ENCODE measurements at regions not wholly inside any gene's neighbourhood (a gene's known extent, or its start where the extent isn't known, plus 50 kb on each side); places are given as distances from the start of the nearest gene placed in this dataset.

DNA sequence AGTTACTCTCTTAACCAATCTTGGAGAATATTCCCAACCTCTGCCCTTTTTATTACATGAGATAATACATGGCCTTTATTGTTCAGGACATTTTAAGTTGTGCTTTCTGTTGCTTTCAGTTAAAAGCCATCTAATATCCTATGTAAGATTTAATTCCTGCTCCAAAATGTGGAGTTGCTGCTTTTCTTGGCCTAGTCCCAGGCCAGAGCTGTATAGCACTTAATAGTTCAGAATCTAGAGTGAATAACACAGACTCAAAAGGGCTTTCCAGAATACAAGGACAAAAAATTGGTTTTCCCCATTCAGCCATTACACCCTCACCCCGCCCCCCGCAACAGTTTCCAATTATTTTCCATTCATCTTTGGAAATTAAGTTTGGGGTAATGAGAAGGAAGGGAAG lies 144.3 kb upstream of the SMAD1 start:
- TF ChIP-seq POU2F2 (IDR thresholded peaks at IDR 0.05; ENCODE audit: low read depth, low read length) (no peak), POLR2A (IDR thresholded peaks at IDR 0.05; ENCODE audit: low read depth, low read length) (no peak), SPI1 (IDR thresholded peaks at IDR 0.05; ENCODE audit: low read depth, low read length) (no peak), TAF1 (IDR thresholded peaks at IDR 0.05; ENCODE audit: low read depth, low read length) (no peak)
- DNase-seq (ENCODE audit: insufficient read length, low spot score) (no peak), FAIRE-seq (no peak)

DNA sequence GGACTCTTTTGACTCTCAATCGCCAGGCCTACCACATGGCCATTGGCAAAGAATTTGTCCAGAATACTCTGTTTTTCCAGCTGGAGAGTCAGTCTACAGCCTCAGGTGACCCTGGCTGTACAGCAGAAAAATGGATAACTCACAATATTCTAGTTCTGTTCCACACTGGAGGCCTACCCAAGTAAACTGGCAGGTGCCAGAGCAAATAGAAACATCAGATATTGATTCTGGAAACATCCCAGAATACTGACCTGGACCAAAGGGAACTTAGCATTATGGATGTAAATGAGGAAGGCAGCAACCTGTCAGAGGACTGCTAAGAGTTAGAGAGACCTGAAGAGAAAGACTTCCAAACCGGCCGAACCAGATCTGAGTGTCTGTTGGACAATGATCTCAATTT lies 147.9 kb upstream of the SMAD1 start:
- FAIRE-seq (no peak), DNase-seq (ENCODE audit: insufficient read length, low spot score) (no peak)
- TF ChIP-seq POU2F2 (IDR thresholded peaks at IDR 0.05; ENCODE audit: low read depth, low read length) (no peak), POLR2AphosphoS5 (IDR thresholded peaks at IDR 0.05; ENCODE audit: low read depth, low read length) (no peak), POLR2A (IDR thresholded peaks at IDR 0.05; ENCODE audit: low read depth, low read length) (no peak), PAX5 (IDR thresholded peaks at IDR 0.05; ENCODE audit: insufficient read depth, low read length, severe bottlenecking) (no peak), TAF1 (IDR thresholded peaks at IDR 0.05; ENCODE audit: low read depth, low read length) (no peak), SPI1 (IDR thresholded peaks at IDR 0.05; ENCODE audit: low read depth, low read length) (no peak)

DNA sequence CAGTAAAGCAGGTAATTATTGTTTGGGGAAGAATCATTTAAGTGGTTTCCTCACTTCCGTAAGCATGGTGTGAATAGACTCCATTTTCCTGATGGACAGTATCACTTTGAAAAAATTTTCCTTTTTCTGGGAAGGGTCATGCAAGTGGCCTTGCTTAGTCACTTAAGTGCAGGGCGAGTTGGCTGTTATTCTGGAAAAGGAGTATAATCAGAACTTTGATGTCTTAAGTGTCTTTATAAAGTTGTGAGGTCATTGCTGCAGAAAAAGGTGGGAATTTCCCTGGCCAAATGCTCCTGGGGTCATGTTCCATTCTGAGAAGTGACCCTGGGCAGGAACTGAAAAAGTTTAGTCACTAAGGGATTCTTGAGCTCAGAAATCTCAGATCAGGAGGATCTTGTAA lies 146.1 kb upstream of the OTUD4 start:
- TF ChIP-seq POLR2A (IDR thresholded peaks at IDR 0.05; ENCODE audit: low read depth, low read length): no peak
- TF ChIP-seq POLR2AphosphoS5 (IDR thresholded peaks at IDR 0.05; ENCODE audit: low read depth, low read length): no peak
- no peak for TF ChIP-seq SPI1 (IDR thresholded peaks at IDR 0.05; ENCODE audit: low read depth, low read length)
- no peak for TF ChIP-seq TAF1 (IDR thresholded peaks at IDR 0.05; ENCODE audit: low read depth, low read length)
- no peak for TF ChIP-seq PAX5 (IDR thresholded peaks at IDR 0.05; ENCODE audit: insufficient read depth, low read length, severe bottlenecking)
- TF ChIP-seq POU2F2 (IDR thresholded peaks at IDR 0.05; ENCODE audit: low read depth, low read length): no peak
- DNase-seq (ENCODE audit: insufficient read length, low spot score) (no peak), FAIRE-seq (no peak)

DNA sequence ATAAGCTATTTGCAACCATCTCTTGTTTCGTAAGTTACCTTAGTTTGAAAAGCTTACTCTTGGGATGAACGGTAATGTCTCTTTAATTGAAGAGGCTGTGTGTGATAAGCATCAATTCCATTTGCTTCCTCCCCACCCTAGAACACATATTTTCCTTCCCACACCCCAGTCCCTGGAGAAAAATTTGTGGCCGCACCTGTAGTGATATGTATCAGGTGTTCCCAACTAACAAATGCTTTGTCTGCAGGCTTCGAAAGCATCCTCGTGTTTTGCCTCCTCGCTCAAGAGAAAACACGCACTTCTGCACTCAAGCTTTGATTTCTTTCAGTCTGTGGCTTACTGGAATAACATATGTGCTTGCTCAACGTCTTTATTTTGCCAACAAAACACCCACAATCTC lies 143.8 kb upstream of the OTUD4 start:
- DNase-seq (ENCODE audit: insufficient read length, low spot score) (no peak), FAIRE-seq (no peak)
- TF ChIP-seq POU2F2 (IDR thresholded peaks at IDR 0.05; ENCODE audit: low read depth, low read length) (no peak), POLR2A (IDR thresholded peaks at IDR 0.05; ENCODE audit: low read depth, low read length) (no peak), POLR2AphosphoS5 (IDR thresholded peaks at IDR 0.05; ENCODE audit: low read depth, low read length) (no peak), SPI1 (IDR thresholded peaks at IDR 0.05; ENCODE audit: low read depth, low read length) (no peak), TAF1 (IDR thresholded peaks at IDR 0.05; ENCODE audit: low read depth, low read length) (no peak), PAX5 (IDR thresholded peaks at IDR 0.05; ENCODE audit: insufficient read depth, low read length, severe bottlenecking) (no peak)

DNA sequence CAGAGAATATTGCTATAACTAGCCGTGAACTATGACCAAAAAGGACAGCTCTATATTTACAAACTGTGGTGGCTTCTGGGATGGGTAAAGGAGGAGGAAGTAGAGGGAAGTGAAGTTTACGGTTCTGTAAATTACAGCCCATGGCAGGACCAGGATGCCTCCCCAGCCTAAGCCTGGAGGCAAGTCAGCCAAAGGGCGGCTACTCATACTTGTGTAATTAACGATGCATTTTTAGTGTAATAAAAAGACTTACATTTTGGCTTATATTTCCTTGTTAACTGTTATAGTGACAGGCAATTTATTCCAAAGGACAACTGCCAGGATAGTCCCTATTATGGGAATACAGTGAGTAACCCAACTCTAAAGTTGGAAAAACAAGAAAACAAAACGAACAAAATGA lies 139.9 kb upstream of the OTUD4 start:
- FAIRE-seq: no peak
- no peak for DNase-seq (ENCODE audit: insufficient read length, low spot score)
- no peak for TF ChIP-seq POLR2AphosphoS5 (IDR thresholded peaks at IDR 0.05; ENCODE audit: low read depth, low read length)
- TF ChIP-seq SPI1 (IDR thresholded peaks at IDR 0.05; ENCODE audit: low read depth, low read length): no peak
- TF ChIP-seq POLR2A (IDR thresholded peaks at IDR 0.05; ENCODE audit: low read depth, low read length): no peak
- TF ChIP-seq PAX5 (IDR thresholded peaks at IDR 0.05; ENCODE audit: insufficient read depth, low read length, severe bottlenecking): no peak
- TF ChIP-seq POU2F2 (IDR thresholded peaks at IDR 0.05; ENCODE audit: low read depth, low read length): no peak
- TF ChIP-seq TAF1 (IDR thresholded peaks at IDR 0.05; ENCODE audit: low read depth, low read length): no peak

DNA sequence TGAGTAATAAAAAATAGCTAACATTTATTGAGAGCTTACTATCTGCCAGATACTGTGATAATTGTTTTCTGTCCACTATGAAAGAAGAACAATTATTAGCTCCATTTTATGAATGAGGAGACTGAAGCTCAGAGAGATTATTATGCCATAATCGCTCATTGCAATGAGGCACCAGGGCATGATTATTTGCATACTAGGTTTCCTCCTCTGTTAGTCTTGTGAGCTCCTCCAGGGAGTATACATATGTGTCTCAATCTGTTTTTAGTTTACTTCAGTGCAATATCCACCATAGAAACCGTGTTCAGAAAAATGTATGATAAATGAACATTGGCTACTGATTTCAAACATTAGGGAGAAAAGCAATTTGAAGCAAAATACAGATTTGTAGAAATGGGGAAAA lies 139.4 kb upstream of the OTUD4 start:
- no peak for DNase-seq (ENCODE audit: insufficient read length, low spot score)
- no peak for TF ChIP-seq POU2F2 (IDR thresholded peaks at IDR 0.05; ENCODE audit: low read depth, low read length)
- TF ChIP-seq TAF1 (IDR thresholded peaks at IDR 0.05; ENCODE audit: low read depth, low read length): no peak
- no peak for TF ChIP-seq POLR2AphosphoS5 (IDR thresholded peaks at IDR 0.05; ENCODE audit: low read depth, low read length)
- no peak for TF ChIP-seq PAX5 (IDR thresholded peaks at IDR 0.05; ENCODE audit: insufficient read depth, low read length, severe bottlenecking)
- TF ChIP-seq POLR2A (IDR thresholded peaks at IDR 0.05; ENCODE audit: low read depth, low read length): no peak
- no peak for FAIRE-seq

DNA sequence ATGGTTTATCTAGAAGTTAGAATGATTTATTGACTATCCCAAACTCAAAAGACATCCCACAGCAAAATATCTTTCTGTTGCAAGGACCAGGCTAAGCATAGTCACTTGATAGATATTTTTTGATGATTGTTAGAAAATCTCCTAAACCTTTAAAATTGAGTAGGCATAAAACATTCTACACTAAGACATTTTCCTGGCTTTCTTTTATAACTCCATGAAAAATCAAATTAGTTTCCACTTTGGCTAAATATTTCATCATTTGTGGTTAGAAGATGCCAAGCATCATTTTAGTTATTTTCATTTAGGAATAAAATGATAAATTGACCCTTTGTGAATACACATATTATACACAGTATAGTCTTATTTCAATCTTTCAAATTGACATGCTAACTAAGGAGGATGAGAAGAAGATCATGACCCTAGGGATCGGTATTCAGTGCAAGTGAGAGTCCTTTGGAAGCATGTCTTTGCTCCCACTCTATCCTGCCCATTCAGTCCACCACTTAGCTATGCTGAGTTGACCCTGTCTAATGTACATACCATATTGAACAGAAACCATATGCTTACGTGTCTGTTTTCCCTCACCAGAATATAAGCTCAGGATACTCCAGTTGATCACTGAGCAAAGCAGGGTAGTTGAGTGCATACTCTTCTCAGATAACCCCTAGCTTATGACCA lies 136.6 kb upstream of the OTUD4 start:
- TF ChIP-seq TAF1 (IDR thresholded peaks at IDR 0.05; ENCODE audit: low read depth, low read length): no peak
- no peak for TF ChIP-seq POU2F2 (IDR thresholded peaks at IDR 0.05; ENCODE audit: low read depth, low read length)
- no peak for TF ChIP-seq POLR2A (IDR thresholded peaks at IDR 0.05; ENCODE audit: low read depth, low read length)
- no peak for TF ChIP-seq SPI1 (IDR thresholded peaks at IDR 0.05; ENCODE audit: low read depth, low read length)
- no peak for TF ChIP-seq PAX5 (IDR thresholded peaks at IDR 0.05; ENCODE audit: insufficient read depth, low read length, severe bottlenecking)
- no peak for TF ChIP-seq POLR2AphosphoS5 (IDR thresholded peaks at IDR 0.05; ENCODE audit: low read depth, low read length)
- FAIRE-seq: no peak
- DNase-seq (ENCODE audit: insufficient read length, low spot score): no peak

DNA sequence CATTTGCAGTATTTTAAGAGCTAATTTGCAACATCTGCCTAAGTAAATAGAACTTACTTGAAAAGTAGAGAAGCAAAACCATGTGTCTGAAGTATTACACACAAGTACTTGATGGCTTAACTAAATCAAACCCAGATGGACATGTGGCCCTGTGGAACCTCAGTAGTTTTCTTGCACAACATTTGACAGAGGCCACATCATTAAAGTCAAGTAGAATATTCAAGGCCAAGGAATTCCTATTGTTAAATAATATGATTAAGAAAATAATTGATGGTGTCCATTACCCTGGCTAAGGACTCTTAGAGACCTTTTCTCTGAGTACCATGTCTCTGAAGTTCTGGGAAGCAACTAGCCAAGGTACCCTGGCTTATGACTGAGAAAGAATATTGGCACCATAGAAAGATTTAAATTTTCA lies 135.4 kb upstream of the OTUD4 start:
- TF ChIP-seq POLR2AphosphoS5 (IDR thresholded peaks at IDR 0.05; ENCODE audit: low read depth, low read length) (no peak), POLR2A (IDR thresholded peaks at IDR 0.05; ENCODE audit: low read depth, low read length) (no peak), PAX5 (IDR thresholded peaks at IDR 0.05; ENCODE audit: insufficient read depth, low read length, severe bottlenecking) (no peak), SPI1 (IDR thresholded peaks at IDR 0.05; ENCODE audit: low read depth, low read length) (no peak), POU2F2 (IDR thresholded peaks at IDR 0.05; ENCODE audit: low read depth, low read length) (no peak), TAF1 (IDR thresholded peaks at IDR 0.05; ENCODE audit: low read depth, low read length) (no peak)
- no peak for DNase-seq (ENCODE audit: insufficient read length, low spot score)
- FAIRE-seq: no peak

DNA sequence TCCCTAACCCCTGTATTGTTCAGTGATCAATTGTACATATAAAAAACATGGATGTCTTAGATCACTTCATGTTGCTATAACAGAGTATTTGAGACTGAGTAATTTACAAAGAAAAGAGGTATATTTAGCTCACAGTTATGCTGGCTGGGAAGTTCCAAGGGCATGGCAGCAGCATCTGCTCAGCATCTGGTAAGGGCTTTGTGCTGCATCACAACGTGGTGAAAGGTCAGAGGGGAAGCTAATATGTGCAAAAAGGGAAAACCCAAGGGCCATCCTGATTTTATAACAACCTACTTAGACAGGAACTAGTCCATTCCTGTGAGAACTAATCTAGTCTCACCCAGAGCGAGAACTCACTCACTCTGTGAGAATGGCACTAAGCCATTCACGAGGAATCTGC lies 128.2 kb upstream of the OTUD4 start:
- TF ChIP-seq POLR2A (IDR thresholded peaks at IDR 0.05; ENCODE audit: low read depth, low read length) (no peak), POLR2AphosphoS5 (IDR thresholded peaks at IDR 0.05; ENCODE audit: low read depth, low read length) (no peak), PAX5 (IDR thresholded peaks at IDR 0.05; ENCODE audit: insufficient read depth, low read length, severe bottlenecking) (no peak), SPI1 (IDR thresholded peaks at IDR 0.05; ENCODE audit: low read depth, low read length) (no peak), TAF1 (IDR thresholded peaks at IDR 0.05; ENCODE audit: low read depth, low read length) (no peak), POU2F2 (IDR thresholded peaks at IDR 0.05; ENCODE audit: low read depth, low read length) (no peak)
- DNase-seq (ENCODE audit: insufficient read length, low spot score): no peak
- peak; percentile 75 for FAIRE-seq
